ENCODE measurements at regions not wholly inside any gene's neighbourhood (a gene's known extent, or its start where the extent isn't known, plus 50 kb on each side); places are given as distances from the start of the nearest gene placed in this dataset.

GRCh38 chr18:44048435-44048834 lies 632.3 kb upstream of the SETBP1 start:
- H3K27ac Mint-ChIP-seq (ENCODE audit: low read depth, unreplicated experiment): no peak overlapping the region
- no peaks in the 10 kb centered on the region for H3K4me1 Mint-ChIP-seq (ENCODE audit: insufficient read depth, unreplicated experiment)
- ChIA-PET CTCF (no interaction called here), POLR2A (no interaction called here)
- no peak for DNase-seq (ENCODE audit: unreplicated experiment)
- no peaks in the 10 kb centered on the region for H3K36me3 Mint-ChIP-seq (ENCODE audit: insufficient read depth, unreplicated experiment)
- TF ChIP-seq CTCF (IDR thresholded peaks at IDR 0.05; ENCODE audit: unreplicated experiment): no peak
- H3K27me3 Mint-ChIP-seq (ENCODE audit: insufficient read depth, unreplicated experiment): peaks cover 26% of the 10 kb centered on the region
- H3K9me3 Mint-ChIP-seq (ENCODE audit: unreplicated experiment): no peaks in the 10 kb centered on the region
- intact Hi-C loops (cut with micrococcal nuclease): no loop called here
- H3K4me3 Mint-ChIP-seq (ENCODE audit: unreplicated experiment): no peak overlapping the region
- no TSS peak for BruUV-seq (replicated peaks)

- no TSS peak for BruUV-seq (replicated peaks)
- intact Hi-C loops (cut with micrococcal nuclease): no loop called here
- no peak overlapping the region for H3K27ac Mint-ChIP-seq (ENCODE audit: low read depth, unreplicated experiment)
- H3K9me3 Mint-ChIP-seq (ENCODE audit: unreplicated experiment): no peaks in the 10 kb centered on the region
- peaks cover 22% of the 10 kb centered on the region for H3K27me3 Mint-ChIP-seq (ENCODE audit: insufficient read depth, unreplicated experiment)
- H3K36me3 Mint-ChIP-seq (ENCODE audit: insufficient read depth, unreplicated experiment): no peaks in the 10 kb centered on the region
- H3K4me1 Mint-ChIP-seq (ENCODE audit: insufficient read depth, unreplicated experiment): no peaks in the 10 kb centered on the region
- no peak overlapping the region for H3K4me3 Mint-ChIP-seq (ENCODE audit: unreplicated experiment)
- no peak for TF ChIP-seq CTCF (IDR thresholded peaks at IDR 0.05; ENCODE audit: unreplicated experiment)
- ChIA-PET POLR2A (no interaction called here), CTCF (no interaction called here)
- DNase-seq (ENCODE audit: unreplicated experiment): no peak
These were observed 631.8 kb upstream of the SETBP1 start for GRCh38 chr18:44048846-44049245.

GRCh38 chr18:44051026-44051425 lies 629.7 kb upstream of the SETBP1 start:
- H3K27ac Mint-ChIP-seq (ENCODE audit: low read depth, unreplicated experiment): no peak overlapping the region

DNA sequence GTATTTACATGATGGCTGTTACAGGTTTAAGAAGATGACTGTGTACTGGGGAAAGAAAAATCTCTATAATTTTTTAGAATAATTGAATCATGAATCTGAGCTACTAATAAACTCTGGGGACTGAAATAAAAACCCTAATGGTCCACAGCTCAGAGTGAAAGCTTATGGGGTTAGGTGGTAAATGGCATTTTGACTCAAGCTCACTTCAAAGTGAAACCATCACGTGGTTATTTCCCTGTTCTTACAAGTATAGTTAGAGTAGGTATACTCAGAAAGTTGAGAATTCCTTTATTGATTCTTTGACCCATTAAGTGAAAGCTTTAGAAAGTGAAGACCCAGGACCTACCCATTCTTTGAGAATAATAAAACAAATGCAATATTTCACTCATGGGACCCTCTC lies 626.2 kb upstream of the SETBP1 start:
- no TSS peak for BruUV-seq (replicated peaks)
- no peak for TF ChIP-seq CTCF (IDR thresholded peaks at IDR 0.05; ENCODE audit: unreplicated experiment)
- ChIA-PET POLR2A (no interaction called here), CTCF (interaction anchor here (0.6 kb wide), 1 partner anchor 30 kb away, joined by 4 read pairs; no protein-coding TSS in a partner anchor)
- Mint-ChIP-seq H3K36me3 (ENCODE audit: insufficient read depth, unreplicated experiment) (no peaks in the 10 kb centered on the region), H3K27me3 (ENCODE audit: insufficient read depth, unreplicated experiment) (no peaks in the 10 kb centered on the region), H3K27ac (ENCODE audit: low read depth, unreplicated experiment) (no peak overlapping the region), H3K9me3 (ENCODE audit: unreplicated experiment) (no peaks in the 10 kb centered on the region), H3K4me3 (ENCODE audit: unreplicated experiment) (no peak overlapping the region), H3K4me1 (ENCODE audit: insufficient read depth, unreplicated experiment) (no peaks in the 10 kb centered on the region)
- DNase-seq (ENCODE audit: unreplicated experiment): no peak
- intact Hi-C loops (cut with micrococcal nuclease): no loop called here

More at GRCh38 chr18:44051026-44051425, 629.7 kb upstream of the SETBP1 start:
- intact Hi-C loops (cut with micrococcal nuclease): no loop called here
- no peaks in the 10 kb centered on the region for H3K9me3 Mint-ChIP-seq (ENCODE audit: unreplicated experiment)
- H3K4me1 Mint-ChIP-seq (ENCODE audit: insufficient read depth, unreplicated experiment): no peaks in the 10 kb centered on the region
- TF ChIP-seq CTCF (IDR thresholded peaks at IDR 0.05; ENCODE audit: unreplicated experiment): no peak
- ChIA-PET POLR2A (no interaction called here), CTCF (no interaction called here)
- H3K36me3 Mint-ChIP-seq (ENCODE audit: insufficient read depth, unreplicated experiment): no peaks in the 10 kb centered on the region
- peaks cover 7% of the 10 kb centered on the region for H3K27me3 Mint-ChIP-seq (ENCODE audit: insufficient read depth, unreplicated experiment)
- DNase-seq (ENCODE audit: unreplicated experiment): no peak
- BruUV-seq (replicated peaks): no TSS peak
- H3K4me3 Mint-ChIP-seq (ENCODE audit: unreplicated experiment): no peak overlapping the region
